ENCODE measurements at regions not wholly inside any gene's neighbourhood (a gene's known extent, or its start where the extent isn't known, plus 50 kb on each side); places are given as distances from the start of the nearest gene placed in this dataset.
"Not testable (repeated sequence)": the region's sequence is repeated elsewhere in the genome, so short reads cannot be mapped to it uniquely, and the experiment has no call there.

DNA sequence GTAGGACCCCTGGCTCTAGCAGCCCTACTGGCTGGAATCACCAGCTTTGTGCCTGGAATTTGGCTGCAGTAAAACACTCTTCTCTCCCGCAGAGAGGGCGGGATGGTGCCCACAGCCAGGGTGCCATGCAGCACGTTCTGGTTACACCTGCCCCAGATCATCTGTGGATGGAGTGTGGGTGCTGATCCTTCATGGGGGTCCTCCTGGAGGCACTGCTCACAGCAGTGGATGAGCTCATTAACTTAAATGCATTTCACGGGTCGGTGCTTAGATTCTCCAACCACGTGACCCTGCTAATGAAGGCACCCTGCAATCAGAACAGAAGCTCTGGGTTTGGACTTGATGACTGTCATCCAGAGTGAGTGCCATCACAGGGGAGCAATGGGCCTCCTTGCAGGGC, 138.6 kb upstream of the AFDN start:
- Histone ChIP-seq H3K9me3 (ENCODE audit: low read length) (no peaks in the 10 kb centered on the region), H3K9me2 (replicated peaks; ENCODE audit: insufficient read depth, low read length) (no peaks in the 10 kb centered on the region)

GRCh38 chr6:167689278-167689677, 137.4 kb upstream of the AFDN start:
- H4K20me1 ChIP-seq (ENCODE audit: insufficient read depth, low read depth, low read length) = no peaks in the 10 kb centered on the region

More for the DNA sequence above, 138.6 kb upstream of the AFDN start:
- H3K36me3 ChIP-seq (ENCODE audit: insufficient read depth, low read length) = no peaks in the 10 kb centered on the region
- H4K20me1 ChIP-seq (ENCODE audit: insufficient read depth, low read depth, low read length) = no peaks in the 10 kb centered on the region
- no peak overlapping the region for H3K27ac ChIP-seq (ENCODE audit: low read length)
- DNase-seq = no peak
- no peak overlapping the region for H3K4me2 ChIP-seq (ENCODE audit: low read depth, low read length, poor library complexity, severe bottlenecking)
- H2AFZ ChIP-seq (ENCODE audit: low read length) = no peak overlapping the region
- H3K79me2 ChIP-seq (ENCODE audit: low read length) = no peaks in the 10 kb centered on the region
- no peaks in the 10 kb centered on the region for H3K4me1 ChIP-seq (ENCODE audit: low read length)
- H3K4me3 ChIP-seq (ENCODE audit: low read length) = no peak overlapping the region
- no peak overlapping the region for H3K9ac ChIP-seq (ENCODE audit: low read length)
- no peaks in the 10 kb centered on the region for H3K27me3 ChIP-seq (ENCODE audit: low read length)

GRCh38 chr6:167689751-167690150, 137.0 kb upstream of the AFDN start:
- no peaks in the 10 kb centered on the region for H3K9me2 ChIP-seq (replicated peaks; ENCODE audit: insufficient read depth, low read length)
- no peak overlapping the region for H3K4me2 ChIP-seq (ENCODE audit: low read depth, low read length, poor library complexity, severe bottlenecking)
- H3K9me3 ChIP-seq (ENCODE audit: low read length) = no peaks in the 10 kb centered on the region
- H3K27ac ChIP-seq (ENCODE audit: low read length) = no peak overlapping the region
- H3K9ac ChIP-seq (ENCODE audit: low read length) = no peak overlapping the region
- H3K27me3 ChIP-seq (ENCODE audit: low read length) = no peaks in the 10 kb centered on the region
- no peak overlapping the region for H3K4me3 ChIP-seq (ENCODE audit: low read length)
- no peaks in the 10 kb centered on the region for H3K79me2 ChIP-seq (ENCODE audit: low read length)
- H3K36me3 ChIP-seq (ENCODE audit: insufficient read depth, low read length) = no peaks in the 10 kb centered on the region
- H3K4me1 ChIP-seq (ENCODE audit: low read length) = no peaks in the 10 kb centered on the region
- no peak overlapping the region for H2AFZ ChIP-seq (ENCODE audit: low read length)
- no peak for DNase-seq
- H4K20me1 ChIP-seq (ENCODE audit: insufficient read depth, low read depth, low read length) = no peaks in the 10 kb centered on the region

More at GRCh38 chr6:167689278-167689677, 137.4 kb upstream of the AFDN start:
- H3K36me3 ChIP-seq (ENCODE audit: insufficient read depth, low read length) = no peaks in the 10 kb centered on the region
- no peak overlapping the region for H3K9ac ChIP-seq (ENCODE audit: low read length)
- H3K4me2 ChIP-seq (ENCODE audit: low read depth, low read length, poor library complexity, severe bottlenecking) = no peak overlapping the region
- no peaks in the 10 kb centered on the region for H3K9me3 ChIP-seq (ENCODE audit: low read length)
- no peak for DNase-seq
- H3K27me3 ChIP-seq (ENCODE audit: low read length) = no peaks in the 10 kb centered on the region
- H3K79me2 ChIP-seq (ENCODE audit: low read length) = no peaks in the 10 kb centered on the region
- H3K27ac ChIP-seq (ENCODE audit: low read length) = no peak overlapping the region
- no peaks in the 10 kb centered on the region for H3K4me1 ChIP-seq (ENCODE audit: low read length)
- no peaks in the 10 kb centered on the region for H3K9me2 ChIP-seq (replicated peaks; ENCODE audit: insufficient read depth, low read length)
- H3K4me3 ChIP-seq (ENCODE audit: low read length) = no peak overlapping the region
- H2AFZ ChIP-seq (ENCODE audit: low read length) = no peak overlapping the region

DNA sequence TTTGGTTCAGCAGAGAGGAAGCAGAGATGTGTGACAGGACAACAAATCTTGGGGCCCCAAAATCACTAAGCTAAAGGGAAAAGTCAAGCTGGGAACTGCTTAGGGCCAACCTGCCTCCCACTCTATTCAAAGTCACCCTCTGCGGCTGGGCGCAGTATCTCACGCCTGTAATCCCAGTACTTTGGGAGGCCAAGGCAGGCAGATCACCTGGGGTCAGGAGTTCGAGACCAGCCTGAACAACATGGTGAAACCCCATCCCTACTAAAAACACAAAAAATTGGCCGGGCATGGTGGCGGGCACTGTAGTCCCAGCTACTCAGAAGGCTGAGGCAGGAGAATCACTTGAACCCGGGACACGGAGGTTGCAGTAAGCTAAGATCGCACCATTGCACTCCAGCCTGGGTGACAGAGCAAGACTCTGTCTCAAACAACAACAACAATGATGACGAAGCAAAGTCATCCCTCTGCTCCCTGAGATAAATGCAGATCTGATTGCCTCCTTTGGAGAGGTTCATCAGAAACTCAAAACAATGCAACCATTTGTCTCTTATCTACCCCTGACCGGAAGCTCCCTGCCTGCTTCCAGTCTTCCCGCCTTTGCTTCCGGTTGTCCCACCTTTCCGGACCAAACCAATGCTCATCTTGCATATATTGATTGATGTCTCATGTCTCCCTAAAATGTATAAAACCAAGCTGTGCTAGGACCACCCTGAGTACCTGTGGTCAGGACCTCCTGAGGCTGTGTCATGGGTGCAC, 136.4 kb upstream of the AFDN start:
- not testable (repeated sequence) for DNase-seq; H3K27ac ChIP-seq (ENCODE audit: low read length); H3K79me2 ChIP-seq (ENCODE audit: low read length); H3K36me3 ChIP-seq (ENCODE audit: insufficient read depth, low read length); H3K9ac ChIP-seq (ENCODE audit: low read length); H3K4me3 ChIP-seq (ENCODE audit: low read length); H3K9me2 ChIP-seq (replicated peaks; ENCODE audit: insufficient read depth, low read length); H3K9me3 ChIP-seq (ENCODE audit: low read length); H3K4me1 ChIP-seq (ENCODE audit: low read length); H3K27me3 ChIP-seq (ENCODE audit: low read length); H3K4me2 ChIP-seq (ENCODE audit: low read depth, low read length, poor library complexity, severe bottlenecking); H2AFZ ChIP-seq (ENCODE audit: low read length); H4K20me1 ChIP-seq (ENCODE audit: insufficient read depth, low read depth, low read length)

- DNase-seq = no peak
- Histone ChIP-seq H3K9me2 (replicated peaks; ENCODE audit: insufficient read depth, low read length) (no peaks in the 10 kb centered on the region), H3K36me3 (ENCODE audit: insufficient read depth, low read length) (no peaks in the 10 kb centered on the region), H3K9ac (ENCODE audit: low read length) (no peak overlapping the region), H3K9me3 (ENCODE audit: low read length) (no peaks in the 10 kb centered on the region), H3K4me2 (ENCODE audit: low read depth, low read length, poor library complexity, severe bottlenecking) (no peak overlapping the region), H4K20me1 (ENCODE audit: insufficient read depth, low read depth, low read length) (no peaks in the 10 kb centered on the region), H3K79me2 (ENCODE audit: low read length) (no peaks in the 10 kb centered on the region), H3K4me1 (ENCODE audit: low read length) (no peaks in the 10 kb centered on the region), H3K27ac (ENCODE audit: low read length) (no peak overlapping the region), H3K27me3 (ENCODE audit: low read length) (no peaks in the 10 kb centered on the region), H2AFZ (ENCODE audit: low read length) (no peak overlapping the region), H3K4me3 (ENCODE audit: low read length) (no peak overlapping the region)
Measured at GRCh38 chr6:167690931-167691330, 135.8 kb upstream of the AFDN start.

GRCh38 chr6:167691533-167692312, 135.0 kb upstream of the AFDN start:
- no peaks in the 10 kb centered on the region for H3K9me2 ChIP-seq (replicated peaks; ENCODE audit: insufficient read depth, low read length)
- H3K79me2 ChIP-seq (ENCODE audit: low read length) = no peaks in the 10 kb centered on the region
- H4K20me1 ChIP-seq (ENCODE audit: insufficient read depth, low read depth, low read length) = no peaks in the 10 kb centered on the region
- no peaks in the 10 kb centered on the region for H3K9me3 ChIP-seq (ENCODE audit: low read length)
- H3K36me3 ChIP-seq (ENCODE audit: insufficient read depth, low read length) = no peaks in the 10 kb centered on the region
- H2AFZ ChIP-seq (ENCODE audit: low read length) = no peak overlapping the region
- no peaks in the 10 kb centered on the region for H3K27me3 ChIP-seq (ENCODE audit: low read length)
- H3K4me2 ChIP-seq (ENCODE audit: low read depth, low read length, poor library complexity, severe bottlenecking) = no peak overlapping the region
- no peak overlapping the region for H3K27ac ChIP-seq (ENCODE audit: low read length)
- DNase-seq = no peak
- no peak overlapping the region for H3K4me3 ChIP-seq (ENCODE audit: low read length)
- no peaks in the 10 kb centered on the region for H3K4me1 ChIP-seq (ENCODE audit: low read length)
- no peak overlapping the region for H3K9ac ChIP-seq (ENCODE audit: low read length)

GRCh38 chr6:167693478-167693877, 133.2 kb upstream of the AFDN start:
- H3K4me1 ChIP-seq (ENCODE audit: low read length); H3K4me2 ChIP-seq (ENCODE audit: low read depth, low read length, poor library complexity, severe bottlenecking); H4K20me1 ChIP-seq (ENCODE audit: insufficient read depth, low read depth, low read length); H3K9me3 ChIP-seq (ENCODE audit: low read length); H3K9ac ChIP-seq (ENCODE audit: low read length); H2AFZ ChIP-seq (ENCODE audit: low read length); H3K79me2 ChIP-seq (ENCODE audit: low read length); DNase-seq; H3K9me2 ChIP-seq (replicated peaks; ENCODE audit: insufficient read depth, low read length); H3K4me3 ChIP-seq (ENCODE audit: low read length); H3K27me3 ChIP-seq (ENCODE audit: low read length); H3K27ac ChIP-seq (ENCODE audit: low read length); H3K36me3 ChIP-seq (ENCODE audit: insufficient read depth, low read length): not testable (repeated sequence)

DNA sequence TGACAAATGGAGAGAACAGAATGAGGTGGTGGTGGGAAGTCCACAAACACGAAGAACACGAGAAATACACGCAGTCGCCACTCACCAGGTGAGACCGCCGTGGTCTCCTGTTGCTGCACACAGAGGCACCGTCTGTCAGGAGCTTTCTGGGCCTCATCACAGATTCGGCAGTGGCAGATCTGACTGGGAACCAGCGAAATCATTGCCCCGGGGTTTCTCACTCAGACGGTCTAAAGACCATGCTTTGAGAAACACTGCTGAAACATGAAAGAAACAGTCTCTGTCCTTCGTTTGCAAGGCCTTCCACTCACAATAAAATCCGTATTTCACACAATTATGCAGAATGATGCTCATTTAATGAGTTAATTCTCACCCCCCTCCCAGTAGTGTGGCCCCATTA, 130.9 kb upstream of the AFDN start:
- no peaks in the 10 kb centered on the region for H3K9me2 ChIP-seq (replicated peaks; ENCODE audit: insufficient read depth, low read length)
- no peaks in the 10 kb centered on the region for H3K27me3 ChIP-seq (ENCODE audit: low read length)
- H3K9me3 ChIP-seq (ENCODE audit: low read length) = no peaks in the 10 kb centered on the region
- H3K79me2 ChIP-seq (ENCODE audit: low read length) = no peaks in the 10 kb centered on the region
- H3K9ac ChIP-seq (ENCODE audit: low read length) = no peak overlapping the region
- H3K4me2 ChIP-seq (ENCODE audit: low read depth, low read length, poor library complexity, severe bottlenecking) = no peak overlapping the region
- H3K36me3 ChIP-seq (ENCODE audit: insufficient read depth, low read length) = no peaks in the 10 kb centered on the region
- H3K4me3 ChIP-seq (ENCODE audit: low read length) = no peak overlapping the region
- no peak for DNase-seq
- H3K27ac ChIP-seq (ENCODE audit: low read length) = no peak overlapping the region
- H4K20me1 ChIP-seq (ENCODE audit: insufficient read depth, low read depth, low read length) = no peaks in the 10 kb centered on the region
- no peak overlapping the region for H2AFZ ChIP-seq (ENCODE audit: low read length)
- peaks cover 10% of the 10 kb centered on the region for H3K4me1 ChIP-seq (ENCODE audit: low read length)

All from Karpas-422 (cell line).